AG10803 (cell line): ENCODE measurements at regions not wholly inside any gene's neighbourhood (a gene's known extent, or its start where the extent isn't known, plus 50 kb on each side); places are given as distances from the start of the nearest gene placed in this dataset.

Experiments
- DNase-seq: peaks from one replicate; pipeline ENCODE4 v3.0.0; 2010; ENCODE audit warnings: low read depth
- H3K4me3 ChIP-seq: 2 replicates; pipeline ENCODE4 v1.5.1; 2011; ENCODE audit warnings: mild to moderate bottlenecking, low read length, control low read depth
- CTCF ChIP-seq: conservative IDR thresholded peaks from 2 replicates; pipeline ENCODE4 v1.5.1; 2011; ENCODE audit warnings: mild to moderate bottlenecking, low read length, control low read depth, inconsistent platforms

GRCh38 chr6:159609652-159610178 is 83.3 kb downstream of the SOD2 start:
- no peak for TF ChIP-seq CTCF
- DNase-seq, result peak; percentile 87
- H3K4me3 ChIP-seq, result no peak overlapping the region

DNA sequence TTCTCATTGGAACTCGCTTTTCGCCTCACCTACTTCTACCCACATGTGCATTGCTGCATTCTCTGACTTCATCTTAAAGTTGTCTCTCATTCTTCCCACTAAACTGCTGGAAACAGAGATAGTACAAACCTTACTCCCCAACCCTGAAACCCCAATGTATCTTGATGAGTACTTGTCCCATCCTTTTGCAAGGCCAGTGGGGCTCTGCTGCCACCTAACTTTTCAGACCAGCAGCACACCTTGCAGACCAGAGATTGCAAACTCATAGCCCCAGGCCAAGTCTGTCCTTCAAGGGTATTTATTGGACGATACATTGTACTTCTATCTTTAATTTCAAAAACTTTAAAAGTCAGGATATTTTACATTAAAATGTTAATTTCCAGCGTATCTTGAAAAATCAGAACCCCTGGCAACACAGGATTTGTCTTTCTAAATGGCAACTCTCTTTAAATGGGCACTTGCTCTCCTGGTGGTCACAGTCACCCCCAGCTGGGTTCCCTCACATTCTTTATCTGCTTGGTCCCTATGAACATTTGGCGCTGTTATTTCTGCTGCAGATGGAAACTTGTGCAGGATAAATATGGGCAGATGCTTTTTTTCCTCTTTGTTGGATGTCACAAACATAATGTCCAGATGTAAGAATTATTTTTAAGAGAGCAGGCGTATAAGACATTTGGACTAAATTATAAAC is 83.9 kb downstream of the SOD2 start:
- no peak overlapping the region for H3K4me3 ChIP-seq
- peak; percentile 71 for TF ChIP-seq CTCF
- peak; percentile 43 for DNase-seq

DNA sequence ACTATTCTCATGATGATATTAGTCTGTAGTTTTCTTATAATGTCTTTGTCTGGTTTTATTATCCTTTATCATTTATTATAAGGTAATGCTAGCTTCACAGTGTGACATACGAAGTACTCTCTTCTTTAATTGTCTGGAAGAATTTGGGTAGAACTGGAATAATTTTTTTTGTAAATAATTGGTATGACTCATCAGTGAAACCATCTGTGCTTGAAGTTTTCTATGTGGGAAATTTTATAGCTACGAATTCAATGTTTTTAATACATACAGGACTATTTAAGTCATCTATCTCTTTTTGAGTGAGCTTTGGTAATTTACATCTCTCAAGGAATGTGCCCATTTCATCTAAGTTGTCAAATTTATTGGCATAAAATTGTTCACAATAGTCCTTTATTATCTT is 86.3 kb downstream of the SOD2 start:
- peak; percentile 21 for DNase-seq
- H3K4me3 ChIP-seq, result no peak overlapping the region
- TF ChIP-seq CTCF, result no peak

GRCh38 chr6:159604443-159604956 is 88.5 kb downstream of the SOD2 start:
- no peak for DNase-seq
- no peak for TF ChIP-seq CTCF
- no peak overlapping the region for H3K4me3 ChIP-seq

GRCh38 chr6:159602431-159603041 is 90.5 kb downstream of the SOD2 start:
- no peak for TF ChIP-seq CTCF
- peak; percentile 4 for DNase-seq
- no peak overlapping the region for H3K4me3 ChIP-seq

GRCh38 chr6:159601211-159601610 is 91.8 kb downstream of the SOD2 start:
- no peak for TF ChIP-seq CTCF
- no peak overlapping the region for H3K4me3 ChIP-seq
- DNase-seq, result no peak

DNA sequence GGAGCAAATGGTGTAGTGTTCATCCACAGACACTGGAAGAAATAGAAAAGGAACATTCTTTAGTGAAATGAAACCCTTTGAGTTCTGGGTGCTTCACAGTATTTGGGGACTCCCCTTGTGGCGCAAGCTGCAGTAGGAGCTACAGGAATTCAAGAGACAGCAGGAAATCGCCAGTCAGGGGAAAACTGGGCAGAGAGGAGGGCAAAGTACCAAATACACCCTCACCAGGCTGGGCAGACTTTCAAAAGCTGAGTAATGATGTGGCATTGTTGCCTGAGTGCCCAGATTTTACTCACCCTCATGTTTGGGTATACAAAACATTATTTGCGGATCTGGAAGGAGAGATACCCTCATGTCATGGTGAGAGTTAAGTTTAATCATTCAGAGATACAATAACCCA is 97.9 kb downstream of the SOD2 start:
- peak overlapping the region; percentile 25; the same call in 1 of the 2 replicates for H3K4me3 ChIP-seq
- TF ChIP-seq CTCF, result peak; percentile 10; the same call in 1 of the 2 replicates
- peak; percentile 71 for DNase-seq
